ENCODE measurements at regions not wholly inside any gene's neighbourhood (a gene's known extent, or its start where the extent isn't known, plus 50 kb on each side); places are given as distances from the start of the nearest gene placed in this dataset.

DNA sequence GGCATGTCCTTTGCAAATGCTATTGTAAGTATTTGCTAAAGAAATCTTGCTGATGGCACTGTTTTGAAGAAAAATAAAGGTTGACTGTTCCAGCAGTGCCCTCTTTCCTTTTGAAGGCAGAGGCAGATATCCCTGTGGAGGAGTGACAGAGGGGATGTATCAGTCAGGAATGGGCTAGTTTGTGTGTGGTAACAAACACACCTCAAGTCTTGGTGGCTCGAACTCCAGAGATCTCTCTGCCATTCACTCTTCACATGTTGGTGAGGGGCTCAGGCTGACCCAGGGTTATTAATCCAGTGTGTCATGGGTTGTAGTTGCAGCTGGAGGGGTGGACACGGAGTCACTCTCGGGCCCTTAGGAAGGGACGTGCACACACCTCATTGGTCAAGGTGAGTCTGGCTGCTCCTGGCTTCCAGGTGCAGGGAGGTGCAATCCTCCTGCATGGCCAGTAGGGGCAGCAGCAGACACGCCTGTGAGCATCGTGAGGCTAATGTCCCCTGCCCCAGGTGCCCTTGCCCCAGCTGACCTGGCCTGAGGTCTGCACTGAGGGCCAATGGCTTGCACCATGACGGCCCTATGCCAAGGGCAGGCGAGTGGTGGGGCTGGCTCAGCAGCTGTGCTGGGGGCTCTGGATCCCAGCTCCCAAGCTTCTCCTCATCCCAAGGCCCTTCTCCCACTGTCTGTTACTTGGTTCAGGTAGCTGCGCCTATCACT, 146.5 kb downstream of the ASB1 start:
- TF ChIP-seq, protein P1, sequence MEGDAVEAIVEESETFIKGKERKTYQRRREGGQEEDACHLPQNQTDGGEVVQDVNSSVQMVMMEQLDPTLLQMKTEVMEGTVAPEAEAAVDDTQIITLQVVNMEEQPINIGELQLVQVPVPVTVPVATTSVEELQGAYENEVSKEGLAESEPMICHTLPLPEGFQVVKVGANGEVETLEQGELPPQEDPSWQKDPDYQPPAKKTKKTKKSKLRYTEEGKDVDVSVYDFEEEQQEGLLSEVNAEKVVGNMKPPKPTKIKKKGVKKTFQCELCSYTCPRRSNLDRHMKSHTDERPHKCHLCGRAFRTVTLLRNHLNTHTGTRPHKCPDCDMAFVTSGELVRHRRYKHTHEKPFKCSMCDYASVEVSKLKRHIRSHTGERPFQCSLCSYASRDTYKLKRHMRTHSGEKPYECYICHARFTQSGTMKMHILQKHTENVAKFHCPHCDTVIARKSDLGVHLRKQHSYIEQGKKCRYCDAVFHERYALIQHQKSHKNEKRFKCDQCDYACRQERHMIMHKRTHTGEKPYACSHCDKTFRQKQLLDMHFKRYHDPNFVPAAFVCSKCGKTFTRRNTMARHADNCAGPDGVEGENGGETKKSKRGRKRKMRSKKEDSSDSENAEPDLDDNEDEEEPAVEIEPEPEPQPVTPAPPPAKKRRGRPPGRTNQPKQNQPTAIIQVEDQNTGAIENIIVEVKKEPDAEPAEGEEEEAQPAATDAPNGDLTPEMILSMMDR (IDR thresholded peaks at IDR 0.05; ENCODE audit: low read depth, low read length), result peak; percentile 43; the same call in 1 of the 2 replicates
- TF ChIP-seq EZH2phosphoT487 (IDR thresholded peaks at IDR 0.05; ENCODE audit: low read depth), result no peak
